Mesendoderm (in vitro differentiated cells): ENCODE measurements at regions not wholly inside any gene's neighbourhood (a gene's known extent, or its start where the extent isn't known, plus 50 kb on each side); places are given as distances from the start of the nearest gene placed in this dataset.

Source experiments
- DNase-seq: peaks from one replicate; pipeline ENCODE4 v3.0.0; 2013
- H2AK5ac ChIP-seq: 2 replicates; pipeline ENCODE4 v1.6.1; 2013; ENCODE audit warnings: low read length, inconsistent platforms
- H2BK120ac ChIP-seq: 2 replicates; pipeline ENCODE4 v1.6.1; 2013; ENCODE audit warnings: low read depth, mild to moderate bottlenecking, low read length, moderate library complexity, mixed read lengths
- H2BK15ac ChIP-seq: replicated peaks from 2 replicates; pipeline ENCODE4 v1.6.1; 2013; ENCODE audit warnings: low read depth, mild to moderate bottlenecking, moderate library complexity
- H2BK5ac ChIP-seq: 2 replicates; pipeline ENCODE4 v1.6.1; 2013; ENCODE audit warnings: low read length, inconsistent platforms
- H3K18ac ChIP-seq: 2 replicates; pipeline ENCODE4 v1.6.1; 2013; ENCODE audit warnings: mild to moderate bottlenecking, low read length, mixed read lengths
- H3K23ac ChIP-seq: one replicate; pipeline ENCODE4 v1.6.1; 2013; ENCODE audit warnings: low read length
- H3K27ac ChIP-seq: 2 replicates; pipeline ENCODE4 v1.5.1; 2013; ENCODE audit warnings: low read depth, mild to moderate bottlenecking, inconsistent platforms, low read length, moderate library complexity
- H3K27me3 ChIP-seq: 2 replicates; pipeline ENCODE4 v1.6.1; 2013; ENCODE audit warnings: low read length, control low read depth, mild to moderate bottlenecking, inconsistent platforms; ENCODE audit not compliant: insufficient read depth, poor library complexity
- H3K36me3 ChIP-seq: 2 replicates; pipeline ENCODE4 v1.6.1; 2013; ENCODE audit warnings: low read length, inconsistent platforms; ENCODE audit not compliant: control insufficient read depth, insufficient read depth
- H3K4ac ChIP-seq: one replicate; pipeline ENCODE4 v1.6.1; 2013; ENCODE audit warnings: low read depth, mild to moderate bottlenecking, low read length, moderate library complexity
- H3K4me1 ChIP-seq: 2 replicates; pipeline ENCODE4 v1.6.1; 2013; ENCODE audit warnings: low read depth, low read length, inconsistent platforms; ENCODE audit not compliant: control insufficient read depth
- H3K4me2 ChIP-seq: 2 replicates; pipeline ENCODE4 v1.6.1; 2013; ENCODE audit warnings: low read length
- H3K4me3 ChIP-seq: 2 replicates; pipeline ENCODE4 v1.5.1; 2013; ENCODE audit warnings: mild to moderate bottlenecking, low read length
- H3K56ac ChIP-seq: one replicate; pipeline ENCODE4 v1.6.1; 2013; ENCODE audit warnings: low read length
- H3K79me1 ChIP-seq: 2 replicates; pipeline ENCODE4 v1.6.1; 2013; ENCODE audit warnings: low read length, inconsistent platforms
- H3K79me2 ChIP-seq: 2 replicates; pipeline ENCODE4 v1.6.1; 2013; ENCODE audit warnings: mild to moderate bottlenecking, low read length; ENCODE audit not compliant: control insufficient read depth, insufficient read depth
- H3K9ac ChIP-seq: 2 replicates; pipeline ENCODE4 v1.6.1; 2013; ENCODE audit warnings: low read length, inconsistent platforms
- H4K5ac ChIP-seq: one replicate; pipeline ENCODE4 v1.6.1; 2013; ENCODE audit warnings: low read length
- H4K8ac ChIP-seq: one replicate; pipeline ENCODE4 v1.6.1; 2013; ENCODE audit warnings: low read depth, mild to moderate bottlenecking, control low read depth, low read length, moderate library complexity
- WGBS: extraction: QIAGEN DNeasy Blood & Tissue Kit; methylation state at CpG from one replicate; pipeline ENCODE4 v1.1.7; 2013; ENCODE audit warnings: low lambda C conversion rate, missing lambda C conversion rate; ENCODE audit not compliant: insufficient coverage; ENCODE audit errors: extremely low coverage; 5-methylcytosine and 5-hydroxymethylcytosine counted together

DNA sequence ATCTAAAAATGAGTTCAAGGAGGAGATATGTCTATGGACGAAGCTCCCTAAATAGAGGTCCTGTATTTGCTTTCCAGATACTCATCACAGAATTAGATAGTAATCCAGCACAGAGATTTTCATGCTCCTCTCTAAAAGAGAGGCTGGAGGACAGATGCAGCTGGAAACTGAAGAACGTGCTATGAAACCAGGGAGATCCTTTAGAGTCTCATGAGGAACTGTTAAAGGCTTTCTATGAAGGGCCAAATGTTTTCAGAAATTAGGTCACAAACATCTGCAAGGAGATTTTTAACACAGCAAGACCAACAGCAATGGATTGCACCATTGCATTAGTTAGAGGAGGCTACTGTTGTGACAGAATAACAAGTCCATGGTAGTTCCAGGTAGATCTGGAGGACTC is 95.6 kb upstream of the ARHGAP20 start:
- no peak overlapping the region for H3K4me3 ChIP-seq
- H3K4me2 ChIP-seq = no peak overlapping the region
- H3K4ac ChIP-seq = no peak overlapping the region
- H2BK15ac ChIP-seq = no peak overlapping the region
- H3K79me2 ChIP-seq = no peaks in the 10 kb centered on the region
- H4K5ac ChIP-seq = no peak overlapping the region
- DNase-seq = no peak
- H3K9ac ChIP-seq = no peak overlapping the region
- no peaks in the 10 kb centered on the region for H3K79me1 ChIP-seq
- H2BK120ac ChIP-seq = no peak overlapping the region
- no peak overlapping the region for H3K18ac ChIP-seq
- no peak overlapping the region for H3K56ac ChIP-seq
- no peak overlapping the region for H3K23ac ChIP-seq
- WGBS = no CpG with 5 or more reads among the region's 2 CpGs
- no peaks in the 10 kb centered on the region for H3K36me3 ChIP-seq
- H3K4me1 ChIP-seq = no peaks in the 10 kb centered on the region
- no peaks in the 10 kb centered on the region for H3K27me3 ChIP-seq
- no peak overlapping the region for H3K27ac ChIP-seq
- no peak overlapping the region for H4K8ac ChIP-seq
- no peak overlapping the region for H2BK5ac ChIP-seq
- no peak overlapping the region for H2AK5ac ChIP-seq

- no peak for DNase-seq
- Histone ChIP-seq H3K36me3 (no peaks in the 10 kb centered on the region), H3K4me1 (no peaks in the 10 kb centered on the region), H2BK15ac (no peak overlapping the region), H3K4ac (no peak overlapping the region), H3K79me2 (no peaks in the 10 kb centered on the region), H3K4me3 (no peak overlapping the region), H4K5ac (no peak overlapping the region), H3K18ac (no peak overlapping the region), H2AK5ac (no peak overlapping the region), H4K8ac (no peak overlapping the region), H3K9ac (no peak overlapping the region), H3K56ac (no peak overlapping the region), H3K27me3 (no peaks in the 10 kb centered on the region), H2BK120ac (no peak overlapping the region), H3K23ac (no peak overlapping the region), H2BK5ac (no peak overlapping the region), H3K79me1 (no peaks in the 10 kb centered on the region), H3K27ac (no peak overlapping the region), H3K4me2 (no peak overlapping the region)
- WGBS = no CpG with 5 or more reads among the region's 1 CpG
These were observed 93.5 kb upstream of the ARHGAP20 start for GRCh38 chr11:110805756-110806155.

- no peak overlapping the region for H3K56ac ChIP-seq
- H3K23ac ChIP-seq = no peak overlapping the region
- no peaks in the 10 kb centered on the region for H3K79me1 ChIP-seq
- H3K27me3 ChIP-seq = no peaks in the 10 kb centered on the region
- DNase-seq = no peak
- H3K36me3 ChIP-seq = no peaks in the 10 kb centered on the region
- H2BK15ac ChIP-seq = no peak overlapping the region
- no peaks in the 10 kb centered on the region for H3K79me2 ChIP-seq
- H2BK120ac ChIP-seq = no peak overlapping the region
- H3K9ac ChIP-seq = no peak overlapping the region
- no CpG with 5 or more reads among the region's 2 CpGs for WGBS
- H3K18ac ChIP-seq = no peak overlapping the region
- no peak overlapping the region for H4K5ac ChIP-seq
- no peak overlapping the region for H3K27ac ChIP-seq
- no peak overlapping the region for H4K8ac ChIP-seq
- no peak overlapping the region for H3K4ac ChIP-seq
- H3K4me1 ChIP-seq = no peaks in the 10 kb centered on the region
- H3K4me3 ChIP-seq = no peak overlapping the region
- no peak overlapping the region for H3K4me2 ChIP-seq
- no peak overlapping the region for H2AK5ac ChIP-seq
- H2BK5ac ChIP-seq = no peak overlapping the region
These were observed 89.9 kb upstream of the ARHGAP20 start for GRCh38 chr11:110802162-110802561.

- H3K18ac ChIP-seq = no peak overlapping the region
- H3K79me2 ChIP-seq = no peaks in the 10 kb centered on the region
- H2AK5ac ChIP-seq = no peak overlapping the region
- H3K4me2 ChIP-seq = no peak overlapping the region
- H2BK15ac ChIP-seq = no peak overlapping the region
- H2BK120ac ChIP-seq = no peak overlapping the region
- no peak overlapping the region for H4K8ac ChIP-seq
- WGBS = no CpG with 5 or more reads among the region's 3 CpGs
- H3K56ac ChIP-seq = no peak overlapping the region
- no peaks in the 10 kb centered on the region for H3K36me3 ChIP-seq
- H3K27me3 ChIP-seq = no peaks in the 10 kb centered on the region
- no peaks in the 10 kb centered on the region for H3K4me1 ChIP-seq
- no peak overlapping the region for H3K9ac ChIP-seq
- no peak for DNase-seq
- no peak overlapping the region for H3K4ac ChIP-seq
- H3K79me1 ChIP-seq = no peaks in the 10 kb centered on the region
- no peak overlapping the region for H3K23ac ChIP-seq
- no peak overlapping the region for H4K5ac ChIP-seq
- H3K4me3 ChIP-seq = no peak overlapping the region
- no peak overlapping the region for H2BK5ac ChIP-seq
- H3K27ac ChIP-seq = no peak overlapping the region
These were observed 89.1 kb upstream of the ARHGAP20 start for GRCh38 chr11:110801328-110801727.

GRCh38 chr11:110798201-110798900 is 86.1 kb upstream of the ARHGAP20 start:
- DNase-seq = no peak
- no CpG with 5 or more reads among the region's 6 CpGs for WGBS
- H3K56ac ChIP-seq = no peak overlapping the region

GRCh38 chr11:110797453-110797852 is 85.2 kb upstream of the ARHGAP20 start:
- Histone ChIP-seq H3K27me3 (no peaks in the 10 kb centered on the region), H3K4ac (no peak overlapping the region), H3K9ac (no peak overlapping the region), H3K18ac (no peak overlapping the region), H2BK15ac (no peak overlapping the region), H4K8ac (no peak overlapping the region), H3K36me3 (no peaks in the 10 kb centered on the region), H2BK5ac (no peak overlapping the region), H2AK5ac (no peak overlapping the region), H3K27ac (no peak overlapping the region), H2BK120ac (no peak overlapping the region), H3K79me2 (no peaks in the 10 kb centered on the region), H3K4me2 (no peak overlapping the region), H3K4me3 (no peak overlapping the region), H3K79me1 (no peaks in the 10 kb centered on the region), H3K56ac (no peak overlapping the region), H3K4me1 (no peaks in the 10 kb centered on the region), H4K5ac (no peak overlapping the region), H3K23ac (no peak overlapping the region)
- no CpG with 5 or more reads among the region's 3 CpGs for WGBS
- DNase-seq = no peak

More at GRCh38 chr11:110798201-110798900, 86.1 kb upstream of the ARHGAP20 start:
- Histone ChIP-seq H2AK5ac (no peak overlapping the region), H3K4me3 (no peak overlapping the region), H3K23ac (no peak overlapping the region), H2BK120ac (no peak overlapping the region), H3K27ac (no peak overlapping the region), H3K79me1 (no peaks in the 10 kb centered on the region), H2BK15ac (no peak overlapping the region), H4K8ac (no peak overlapping the region), H3K18ac (no peak overlapping the region), H2BK5ac (no peak overlapping the region), H3K4ac (no peak overlapping the region), H3K27me3 (no peaks in the 10 kb centered on the region), H3K4me2 (no peak overlapping the region), H3K79me2 (no peaks in the 10 kb centered on the region), H3K9ac (no peak overlapping the region), H3K36me3 (no peaks in the 10 kb centered on the region), H3K4me1 (no peaks in the 10 kb centered on the region), H4K5ac (no peak overlapping the region)
